Stomach (tissue), 8 donors: ENCODE measurements at regions not wholly inside any gene's neighbourhood (a gene's known extent, or its start where the extent isn't known, plus 50 kb on each side); places are given as distances from the start of the nearest gene placed in this dataset.

Source experiments
- DNase-seq, 2 donors: peaks; one replicate each; pipeline versions ENCODE4 v3.0.0 to v3.0.0-alpha.2; 2013 to 2019
- H3K27ac ChIP-seq, 5 donors: fragments of 200-600 bp in 4 of 5; sonication (generic) in 4 of 5; one replicate each; pipeline ENCODE4 v1.5.1; 2013 to 2019; ENCODE audit warnings: mild to moderate bottlenecking in 1 of 5, moderate library complexity in 1 of 5
- H3K27me3 ChIP-seq, 3 donors: fragments of 200-600 bp; sonication (generic); one replicate each; pipeline ENCODE4 v1.5.1; 2017 to 2019; ENCODE audit warnings: mixed run types in 1 of 3
- H3K36me3 ChIP-seq, 4 donors: fragments of 200-600 bp; sonication (generic); 1 replicate in 3 of 4; 2 replicates in 1 of 4; pipeline ENCODE4 v1.5.1; 2016 to 2019
- H3K4me1 ChIP-seq, 4 donors: fragments of 200-600 bp; sonication (generic); one replicate each; pipeline ENCODE4 v1.5.1; 2016 to 2019
- H3K4me3 ChIP-seq, 4 donors: fragments of 200-600 bp; sonication (generic) in 3 of 4; one replicate each; pipeline ENCODE4 v1.5.1; 2016 to 2019; ENCODE audit warnings: mild to moderate bottlenecking in 1 of 4
- H3K9me3 ChIP-seq, 4 donors: fragments of 200-600 bp; sonication (generic); one replicate each; pipeline ENCODE4 v1.5.1; 2016 to 2019
- EP300 ChIP-seq: sonication (generic); formaldehyde crosslinking; IDR thresholded peaks from one replicate; pipeline ENCODE4 v1.6.1; 2017; ENCODE audit warnings: antibody characterized with exemption
- POLR2A ChIP-seq, 4 donors: fragments of 450-650 bp; IDR thresholded peaks; one replicate each; pipeline ENCODE4 v1.6.1; 2016; ENCODE audit warnings: antibody characterized with exemption in 4 of 4, control low read depth in 2 of 4, mild to moderate bottlenecking in 1 of 4, moderate library complexity in 1 of 4
- POLR2AphosphoS5 ChIP-seq, 3 donors: sonication (generic); formaldehyde crosslinking; IDR thresholded peaks; one replicate each; pipeline ENCODE4 v1.6.1; 2016; ENCODE audit warnings: antibody characterized with exemption in 3 of 3
- WGBS, 5 donors: extraction: QIAGEN DNeasy Blood & Tissue Kit in 3 of 5; methylation state at CpG; one replicate each; pipeline versions ENCODE4 v1.1.5 to v1.1.7; 2013 to 2018; 5-methylcytosine and 5-hydroxymethylcytosine counted together
- intact Hi-C: fragments of 100-400 bp; cut with DNase I; formaldehyde crosslinking; loops from one replicate; pipeline ENCODE4 v1.15.1; 2023; ENCODE audit warnings: low total_unique reads
- TF ChIP-seq, protein P1 (sequence below), 7 experiments: fragments of 450-650 bp in 4 of 7; fragments of 200-600 bp in 3 of 7; sonication (generic) in 3 of 7; IDR thresholded peaks; one replicate each; pipeline ENCODE4 v1.5.1; 2016 to 2019; ENCODE audit warnings: antibody characterized with exemption in 7 of 7, control low read depth in 2 of 7, mild to moderate bottlenecking in 1 of 7
- donor health status: healthy with polysubstance abuse.
- donor health status: Bipolar disorder and iron deficiency.
- donor health status: healthy.

DNA sequence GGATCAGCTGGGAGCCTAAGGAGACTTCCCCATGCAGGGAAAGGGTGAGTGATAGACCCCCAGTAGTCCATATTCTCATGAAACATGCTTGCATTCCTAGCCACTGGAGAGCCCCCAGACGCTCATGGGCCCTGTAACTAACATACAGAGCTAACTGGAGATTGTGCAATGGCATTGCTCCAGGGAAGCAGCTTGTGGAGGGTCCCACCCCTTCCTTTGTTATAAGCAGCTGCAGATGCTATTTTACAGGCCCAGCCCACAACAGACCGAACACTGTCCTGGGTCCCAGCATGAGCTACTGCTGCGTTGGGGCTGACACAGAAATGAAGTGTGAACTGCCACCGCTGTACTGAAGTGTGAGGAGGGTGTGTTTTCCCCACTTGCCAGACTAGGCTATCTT, 1465.7 kb upstream of the DIAPH2 start:
- Histone ChIP-seq H3K4me3 (no peak overlapping the region), H3K4me1 (no peaks in the 10 kb centered on the region), H3K27me3 (no peaks in the 10 kb centered on the region), H3K27ac (no peak overlapping the region), H3K9me3 (peaks cover 0 to 2% (median 0%) of the 10 kb centered on the region in 4 donors), H3K36me3 (no peaks in the 10 kb centered on the region)
- intact Hi-C loops: no loop called here
- TF ChIP-seq, protein P1, sequence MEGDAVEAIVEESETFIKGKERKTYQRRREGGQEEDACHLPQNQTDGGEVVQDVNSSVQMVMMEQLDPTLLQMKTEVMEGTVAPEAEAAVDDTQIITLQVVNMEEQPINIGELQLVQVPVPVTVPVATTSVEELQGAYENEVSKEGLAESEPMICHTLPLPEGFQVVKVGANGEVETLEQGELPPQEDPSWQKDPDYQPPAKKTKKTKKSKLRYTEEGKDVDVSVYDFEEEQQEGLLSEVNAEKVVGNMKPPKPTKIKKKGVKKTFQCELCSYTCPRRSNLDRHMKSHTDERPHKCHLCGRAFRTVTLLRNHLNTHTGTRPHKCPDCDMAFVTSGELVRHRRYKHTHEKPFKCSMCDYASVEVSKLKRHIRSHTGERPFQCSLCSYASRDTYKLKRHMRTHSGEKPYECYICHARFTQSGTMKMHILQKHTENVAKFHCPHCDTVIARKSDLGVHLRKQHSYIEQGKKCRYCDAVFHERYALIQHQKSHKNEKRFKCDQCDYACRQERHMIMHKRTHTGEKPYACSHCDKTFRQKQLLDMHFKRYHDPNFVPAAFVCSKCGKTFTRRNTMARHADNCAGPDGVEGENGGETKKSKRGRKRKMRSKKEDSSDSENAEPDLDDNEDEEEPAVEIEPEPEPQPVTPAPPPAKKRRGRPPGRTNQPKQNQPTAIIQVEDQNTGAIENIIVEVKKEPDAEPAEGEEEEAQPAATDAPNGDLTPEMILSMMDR (IDR thresholded peaks at IDR 0.05): no peak
- TF ChIP-seq POLR2A (IDR thresholded peaks at IDR 0.05) (no peak), EP300 (no peak), POLR2AphosphoS5 (IDR thresholded peaks at IDR 0.05) (no peak)
- no peak for DNase-seq
- 37 to 53% (median 42%) methylated on average over 3 to 4 of the region's 4 CpGs for WGBS, 5 donors

DNA sequence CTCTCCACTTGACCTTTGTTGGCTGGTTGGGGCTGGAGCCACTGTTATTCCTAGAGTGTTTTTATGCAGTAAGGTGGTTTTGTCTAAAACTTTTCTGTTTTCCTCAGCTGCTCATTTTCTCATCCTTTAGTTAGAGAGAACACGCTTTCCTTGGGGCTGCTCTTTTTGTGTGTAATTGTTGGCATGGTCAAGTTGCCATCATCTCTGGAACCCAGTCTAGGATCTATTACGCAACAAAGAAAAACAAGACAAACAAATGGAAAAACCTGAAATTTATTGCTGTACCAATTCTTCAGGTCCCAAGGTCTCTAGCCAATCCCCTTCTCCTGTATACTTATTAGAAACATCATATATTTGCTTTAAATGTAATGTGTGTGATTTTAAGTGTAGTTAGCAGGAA, 1436.3 kb upstream of the DIAPH2 start:
- Histone ChIP-seq H3K9me3 (peaks cover 0 to 20% (median 5%) of the 10 kb centered on the region in 4 donors), H3K4me3 (no peak overlapping the region), H3K27me3 (no peaks in the 10 kb centered on the region), H3K36me3 (no peaks in the 10 kb centered on the region), H3K27ac (no peak overlapping the region), H3K4me1 (no peaks in the 10 kb centered on the region)
- 60 to 93% (median 91%) methylated on average over 2 of the region's 2 CpGs for whole genome bisulfite sequencing, 5 donors
- TF ChIP-seq POLR2A (IDR thresholded peaks at IDR 0.05): no peak
- no peak for TF ChIP-seq POLR2AphosphoS5 (IDR thresholded peaks at IDR 0.05)
- TF ChIP-seq, protein P1 (IDR thresholded peaks at IDR 0.05): no peak
- no peak for TF ChIP-seq EP300
- intact Hi-C loops: no loop called here
- no peak for DNase-seq

DNA sequence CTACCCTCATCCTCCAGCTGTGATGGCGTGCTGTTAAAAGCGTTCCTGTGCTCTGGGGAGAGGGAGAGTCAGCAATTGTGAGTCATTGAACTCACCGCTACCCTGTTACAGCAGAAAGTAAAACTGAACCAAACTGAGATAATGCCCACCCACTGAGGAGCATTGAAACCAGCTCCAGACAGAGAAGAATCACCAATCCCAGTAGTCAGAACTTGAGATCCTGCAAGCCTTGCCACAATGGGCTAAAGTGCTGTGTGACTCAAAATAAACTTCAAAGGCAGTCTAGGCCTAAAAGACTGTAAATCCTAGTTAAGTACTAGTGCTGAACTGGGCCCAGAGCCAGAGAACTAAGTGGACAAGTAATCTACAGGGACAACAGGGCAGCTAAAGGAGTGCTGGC, 1394.2 kb upstream of the DIAPH2 start:
- H3K9me3 ChIP-seq: no peaks in the 10 kb centered on the region
- no peak for TF ChIP-seq EP300
- TF ChIP-seq POLR2AphosphoS5 (IDR thresholded peaks at IDR 0.05): no peak
- no peak for TF ChIP-seq POLR2A (IDR thresholded peaks at IDR 0.05)
- TF ChIP-seq, protein P1 (IDR thresholded peaks at IDR 0.05): no peak
- intact Hi-C loops: no loop called here
- no peak overlapping the region for H3K4me3 ChIP-seq
- WGBS, 5 donors: 50 to 79% (median 70%) methylated on average over 2 to 3 of the region's 3 CpGs
- no peaks in the 10 kb centered on the region for H3K4me1 ChIP-seq
- no peaks in the 10 kb centered on the region for H3K27me3 ChIP-seq
- H3K36me3 ChIP-seq: no peaks in the 10 kb centered on the region
- DNase-seq: no peak
- no peak overlapping the region for H3K27ac ChIP-seq

DNA sequence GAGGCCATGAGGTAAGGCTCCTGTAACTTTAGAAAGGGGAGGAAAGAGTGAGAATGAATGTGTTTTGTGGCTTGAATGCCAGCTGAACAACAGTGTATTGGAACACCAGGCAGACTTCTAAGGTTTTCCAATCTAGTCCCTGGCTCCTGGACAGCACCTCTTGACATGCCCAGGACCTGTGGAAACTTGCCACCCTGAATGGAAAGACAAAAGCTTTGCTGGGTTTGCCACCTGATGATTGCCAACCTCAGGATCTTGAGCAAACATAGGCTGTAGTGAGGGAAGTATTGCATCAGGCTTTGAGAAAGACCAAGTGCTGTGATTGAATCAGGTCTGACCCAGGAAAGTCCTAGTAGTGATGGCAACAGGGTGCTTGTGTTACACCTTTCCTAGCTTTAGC, 1393.1 kb upstream of the DIAPH2 start:
- TF ChIP-seq, protein P1 (IDR thresholded peaks at IDR 0.05): no peak
- TF ChIP-seq EP300: no peak
- TF ChIP-seq POLR2AphosphoS5 (IDR thresholded peaks at IDR 0.05): no peak
- TF ChIP-seq POLR2A (IDR thresholded peaks at IDR 0.05): no peak
- Histone ChIP-seq H3K9me3 (peaks cover 0 to 7% (median 3%) of the 10 kb centered on the region in 4 donors), H3K27ac (no peak overlapping the region), H3K4me3 (no peak overlapping the region), H3K27me3 (no peaks in the 10 kb centered on the region), H3K36me3 (no peaks in the 10 kb centered on the region), H3K4me1 (no peaks in the 10 kb centered on the region)
- DNase-seq: no peak
- intact Hi-C loops: no loop called here
